8988T (cell line): ENCODE measurements at regions not wholly inside any gene's neighbourhood (a gene's known extent, or its start where the extent isn't known, plus 50 kb on each side); places are given as distances from the start of the nearest gene placed in this dataset.
"Not testable (repeated sequence)": the region's sequence is repeated elsewhere in the genome, so short reads cannot be mapped to it uniquely, and the experiment has no call there.

ENCODE experiments used
- DNase-seq: peaks from one replicate; pipeline ENCODE4 v3.0.0; 2011

- no peak for DNase-seq
Measured at GRCh38 chr7:80082213-80082612, 52.4 kb upstream of the GNAI1 start.

DNA sequence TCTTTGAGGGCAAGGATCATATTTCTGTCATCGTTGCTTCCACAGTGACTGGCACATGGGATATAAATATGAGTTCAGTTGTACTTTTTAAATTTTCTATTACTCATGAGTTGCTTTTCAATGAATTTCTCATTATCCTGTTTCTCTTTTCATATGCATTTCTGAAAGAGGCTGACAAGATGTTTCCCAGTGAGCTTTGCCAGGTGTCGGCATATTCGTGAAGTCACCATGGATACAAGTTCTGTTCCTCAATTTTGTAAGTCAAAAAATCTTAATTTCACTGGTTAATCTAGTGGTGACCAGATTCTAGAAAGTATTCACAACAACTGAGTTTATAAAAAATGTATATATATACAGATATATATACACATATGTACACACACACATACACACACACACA lies 55.7 kb upstream of the GNAI1 start:
- no peak for DNase-seq

- DNase-seq = no peak
Measured at GRCh38 chr7:80078159-80078731, 56.4 kb upstream of the GNAI1 start.

GRCh38 chr7:80070391-80070790 lies 64.2 kb upstream of the GNAI1 start:
- DNase-seq = no peak

DNA sequence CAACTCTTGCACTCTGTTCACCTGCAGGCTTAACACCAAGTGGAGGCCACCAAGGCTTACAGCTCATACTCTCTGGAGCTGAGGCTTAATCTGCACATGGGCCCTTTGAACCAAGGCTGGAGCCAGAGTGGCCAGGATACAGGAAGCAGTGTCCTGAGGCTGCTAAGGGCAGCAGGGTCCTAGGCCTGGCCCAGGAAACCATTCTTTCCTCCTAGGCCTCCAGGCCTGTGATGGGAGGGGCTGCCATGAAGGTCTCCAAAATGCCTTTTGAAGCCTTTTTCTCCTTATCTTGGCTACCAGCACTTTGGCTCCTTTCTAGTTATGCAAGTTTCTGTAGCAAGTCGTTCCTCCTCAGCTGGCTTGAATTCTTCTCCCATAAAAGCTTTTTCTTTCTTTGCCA lies 68.0 kb upstream of the GNAI1 start:
- no peak for DNase-seq

- no peak for DNase-seq
Measured at GRCh38 chr7:80063834-80064233, 70.8 kb upstream of the GNAI1 start.

DNA sequence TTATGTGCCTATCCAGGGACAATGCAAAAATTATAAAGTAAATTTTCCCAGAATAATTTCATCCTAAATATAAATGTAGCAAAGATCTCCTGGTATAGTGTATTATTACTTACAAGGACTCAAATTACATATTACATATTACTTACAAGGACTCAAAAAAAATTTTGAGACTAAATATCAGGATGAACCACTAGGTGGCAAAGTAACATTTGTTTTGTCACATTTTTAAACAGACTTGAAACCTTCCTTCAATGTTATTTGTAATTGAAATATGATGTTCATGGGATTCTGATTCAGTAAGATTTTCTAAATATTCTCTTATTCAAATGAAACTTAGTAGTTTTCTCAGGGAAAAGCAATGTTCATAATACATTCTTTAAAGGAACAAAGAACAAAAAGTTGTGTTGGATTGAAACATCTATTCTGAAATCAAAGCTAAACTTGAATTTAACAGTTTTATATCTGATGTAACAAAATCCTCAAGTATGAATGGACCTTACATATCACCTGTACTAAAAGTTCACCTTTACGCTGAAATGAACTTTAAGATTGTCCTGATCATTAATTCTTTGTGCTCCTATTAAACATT lies 74.3 kb upstream of the GNAI1 start:
- DNase-seq = no peak

- DNase-seq = no peak
Measured at GRCh38 chr7:80057488-80057887, 77.1 kb upstream of the GNAI1 start.

- DNase-seq = no peak
Measured at GRCh38 chr7:80054356-80054755, 80.3 kb upstream of the GNAI1 start.

GRCh38 chr7:80053124-80053523 lies 81.5 kb upstream of the GNAI1 start:
- DNase-seq = no peak

DNA sequence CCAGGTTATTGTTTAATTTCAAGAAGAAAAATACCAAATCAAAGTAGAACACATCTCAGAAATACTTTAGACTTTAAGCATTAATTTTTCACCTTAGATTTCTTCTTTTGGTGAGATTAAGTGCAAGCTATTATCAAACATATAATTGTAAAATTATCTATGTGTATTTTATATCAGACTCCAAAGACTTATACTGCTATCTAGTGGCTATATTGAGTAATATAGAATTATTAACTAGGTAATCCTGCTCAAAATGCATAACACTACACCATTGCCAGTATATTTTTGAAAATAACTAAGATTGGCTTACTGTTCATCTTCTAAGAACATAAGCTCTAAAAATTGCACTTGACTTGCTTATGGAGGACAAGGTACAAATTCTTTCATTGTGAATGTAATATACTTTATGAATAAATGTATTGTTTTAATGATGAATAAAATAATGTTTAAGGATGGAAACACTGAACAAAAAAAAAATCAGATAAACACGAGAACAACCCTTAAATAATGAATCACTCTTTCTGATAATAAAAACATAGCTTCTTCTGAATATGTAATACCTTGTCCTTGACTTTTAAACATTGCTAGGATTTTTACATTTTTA lies 86.7 kb upstream of the GNAI1 start:
- DNase-seq = no peak

DNA sequence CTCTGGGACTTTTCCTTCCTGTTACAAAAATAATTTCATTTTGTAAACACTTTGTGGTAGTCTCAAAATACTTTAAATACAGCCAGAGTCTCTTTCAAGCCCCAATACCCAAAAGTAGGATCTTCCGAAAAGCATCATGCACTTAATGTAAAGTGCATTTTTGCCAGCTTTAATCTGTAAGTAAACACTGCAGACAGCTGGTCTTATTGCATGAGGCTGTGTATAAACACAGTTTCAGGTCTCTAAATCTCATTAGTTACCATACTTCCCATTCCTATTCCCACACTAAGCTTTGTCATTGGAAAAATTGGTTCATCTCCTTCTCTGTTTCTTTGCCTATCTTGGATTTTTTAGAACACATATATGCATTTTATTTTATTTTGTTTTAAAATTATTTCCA lies 87.6 kb upstream of the GNAI1 start:
- no peak for DNase-seq

DNA sequence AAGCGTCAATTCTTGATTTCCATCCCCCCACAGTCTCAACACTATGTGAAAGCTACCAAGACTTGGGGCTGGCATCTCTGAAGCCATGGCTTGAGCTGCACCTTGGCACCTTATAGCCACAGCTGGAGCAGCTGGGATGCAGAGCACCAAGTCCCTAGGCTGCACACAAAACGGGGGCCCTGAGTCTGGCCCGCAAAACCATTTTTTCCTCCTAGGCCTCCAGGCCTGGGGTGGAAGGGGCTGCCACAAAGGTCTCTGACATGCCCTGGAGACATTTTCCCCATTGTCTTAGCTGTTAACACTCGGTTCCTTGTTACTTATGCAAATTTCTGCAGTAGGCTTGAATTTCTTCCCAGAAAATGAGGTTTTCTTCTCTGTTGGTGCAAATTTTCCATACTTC lies 89.8 kb upstream of the GNAI1 start:
- DNase-seq = no peak

DNA sequence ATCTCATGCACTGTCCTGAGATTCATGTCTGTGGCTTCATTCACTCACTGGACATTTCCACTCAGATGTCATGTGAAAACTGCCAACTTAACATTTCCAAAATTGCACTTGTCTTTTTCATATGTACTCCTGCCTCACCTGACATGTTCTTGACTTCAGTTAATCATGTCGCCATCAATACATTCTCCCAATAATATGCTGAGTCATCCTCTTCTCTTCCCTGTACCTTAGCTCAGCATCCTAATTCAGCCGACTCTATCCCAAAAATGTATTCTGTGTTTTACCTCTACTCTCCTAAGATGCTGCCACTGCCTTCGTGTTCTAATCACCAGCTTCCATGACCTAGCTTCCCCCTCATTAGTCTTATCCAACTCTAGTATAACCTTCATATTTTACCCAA lies 93.9 kb upstream of the GNAI1 start:
- DNase-seq = no peak

DNA sequence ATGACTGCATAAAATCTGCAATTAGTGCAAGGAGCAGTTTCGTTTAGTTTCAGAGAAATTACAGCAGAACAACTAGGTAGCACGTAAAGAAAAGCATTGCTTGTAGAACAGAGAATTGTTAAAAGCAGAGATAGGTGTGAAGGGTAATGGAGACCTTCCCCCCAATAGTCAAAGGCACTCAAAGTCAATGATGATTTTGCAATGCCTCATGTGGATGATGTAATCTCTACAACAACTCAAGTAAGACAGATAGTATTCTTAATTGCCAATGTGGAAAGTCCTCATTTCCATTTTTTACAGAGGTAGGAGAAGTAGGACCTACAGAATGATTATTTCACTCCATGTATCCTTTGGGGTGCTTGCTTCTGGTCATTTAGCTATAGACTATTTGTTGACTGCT lies 94.3 kb upstream of the GNAI1 start:
- no peak for DNase-seq

DNA sequence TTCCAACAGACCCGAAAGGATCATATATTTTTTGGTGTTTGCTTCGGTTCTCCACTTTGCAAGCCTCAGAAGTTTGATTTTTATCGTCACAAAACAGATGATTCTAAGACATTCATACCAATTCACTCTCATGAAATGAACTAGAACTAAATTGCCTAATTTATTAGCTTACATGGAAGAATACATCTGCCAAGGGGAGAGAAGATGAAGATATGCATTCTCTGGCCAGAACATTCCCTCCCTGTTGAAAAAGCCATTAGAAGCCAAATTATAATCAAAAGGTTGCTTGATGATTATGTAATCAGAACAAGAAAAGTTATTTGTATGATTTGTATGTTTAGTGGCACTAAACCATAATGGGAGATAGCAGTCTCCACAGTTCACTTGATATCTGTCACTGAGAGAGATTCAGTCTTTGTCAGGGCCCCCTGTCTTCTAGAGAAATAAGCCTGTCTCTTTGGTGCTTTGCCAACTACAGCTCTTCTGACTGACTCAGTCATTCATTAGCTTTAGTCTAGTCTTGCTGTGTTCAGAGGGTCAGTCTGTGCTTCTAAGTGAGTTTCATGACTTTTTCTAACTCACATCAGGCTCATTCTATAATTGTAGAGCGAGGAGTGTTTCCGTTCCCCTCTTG lies 95.3 kb upstream of the GNAI1 start:
- DNase-seq = no peak

DNA sequence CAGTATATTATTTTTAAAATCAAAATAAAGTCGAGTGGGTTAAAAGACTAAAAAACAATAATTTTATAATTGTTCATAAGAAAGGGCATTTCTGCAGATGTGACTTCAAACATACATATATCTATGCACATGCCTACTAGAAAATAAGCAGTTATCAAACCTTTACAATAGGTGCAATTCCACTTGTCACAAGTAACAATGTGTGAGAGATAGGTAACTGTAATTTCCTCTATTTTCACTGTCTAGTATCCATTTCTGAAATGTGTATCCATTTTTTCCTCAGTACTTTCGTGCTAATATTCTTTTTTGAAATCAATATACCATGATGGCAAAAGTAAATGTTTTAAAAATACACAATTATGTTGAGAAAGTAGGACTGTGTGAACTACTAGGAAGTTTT lies 96.9 kb upstream of the GNAI1 start:
- DNase-seq = no peak

GRCh38 chr7:80036107-80036506 lies 98.5 kb upstream of the GNAI1 start:
- DNase-seq = no peak

- no peak for DNase-seq
Measured at GRCh38 chr7:80028717-80029116, 105.9 kb upstream of the GNAI1 start.

DNA sequence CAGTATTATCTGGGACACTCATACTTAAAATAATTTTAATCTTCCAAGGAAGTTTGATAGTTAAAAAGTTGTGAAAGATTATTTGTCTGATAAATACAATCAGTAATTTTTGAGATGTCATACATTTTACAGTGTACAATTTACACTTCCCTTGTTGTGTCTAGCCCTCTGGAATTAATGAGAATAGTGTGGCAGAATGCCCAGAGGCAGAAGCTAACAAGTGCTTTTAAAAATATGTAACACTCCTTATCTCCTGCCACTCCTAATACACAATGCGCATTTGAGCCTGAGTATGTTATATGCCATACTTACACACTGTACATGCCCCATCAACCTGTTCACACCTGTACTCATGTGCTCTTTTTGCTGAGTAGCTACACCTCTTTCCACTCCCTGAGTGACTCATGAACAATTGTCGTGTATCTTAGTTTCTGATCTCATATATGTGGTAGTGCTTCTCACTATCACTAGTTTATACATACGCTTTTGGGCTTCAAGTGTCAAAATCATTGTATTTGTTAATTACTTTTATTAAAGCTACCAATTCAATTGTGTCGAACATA lies 106.9 kb upstream of the GNAI1 start:
- no peak for DNase-seq

- DNase-seq = no peak
Measured at GRCh38 chr7:80026766-80027165, 107.9 kb upstream of the GNAI1 start.

GRCh38 chr7:80020277-80020676 lies 114.4 kb upstream of the GNAI1 start:
- not testable (repeated sequence) for DNase-seq

DNA sequence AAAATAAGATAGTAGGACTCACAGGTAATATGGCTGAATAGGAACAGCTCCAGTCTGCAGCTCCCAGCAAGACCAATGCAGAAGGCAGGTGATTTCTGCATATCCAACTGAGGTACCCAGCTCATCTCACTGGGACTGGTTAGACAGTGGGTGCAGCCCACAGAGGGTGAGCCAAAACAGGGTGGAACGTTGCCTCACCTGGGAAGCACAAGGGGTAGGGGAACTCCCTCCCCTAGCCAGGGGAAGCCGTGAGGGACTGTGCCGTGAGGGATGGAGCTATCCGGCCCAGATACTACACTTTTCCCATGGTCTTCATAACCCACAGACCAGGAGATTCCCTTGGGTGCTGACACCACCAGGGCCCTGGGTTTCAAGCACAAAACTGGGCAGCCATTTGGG lies 114.8 kb upstream of the GNAI1 start:
- not testable (repeated sequence) for DNase-seq
